ENCODE measurements at regions not wholly inside any gene's neighbourhood (a gene's known extent, or its start where the extent isn't known, plus 50 kb on each side); places are given as distances from the start of the nearest gene placed in this dataset.
A peak's percentile ranks its signal among the peaks of the same experiment; 100 is the strongest.

- no peak for DNase-seq (ENCODE audit: low spot score)
These were observed 76.7 kb upstream of the RAPGEF4 start for GRCh38 chr2:172658945-172659344.

- DNase-seq (ENCODE audit: low spot score): no peak
These were observed 73.5 kb upstream of the RAPGEF4 start for GRCh38 chr2:172662099-172662498.

GRCh38 chr2:172664766-172665165, 70.9 kb upstream of the RAPGEF4 start:
- no peak for DNase-seq (ENCODE audit: low spot score)

- DNase-seq (ENCODE audit: low spot score): no peak
These were observed 67.9 kb upstream of the RAPGEF4 start for GRCh38 chr2:172667581-172668325.

- DNase-seq (ENCODE audit: low spot score): no peak
These were observed 64.1 kb upstream of the RAPGEF4 start for GRCh38 chr2:172671501-172671900.

- DNase-seq (ENCODE audit: low spot score): no peak
These were observed 63.5 kb upstream of the RAPGEF4 start for GRCh38 chr2:172672114-172672513.

- peak; percentile 78 for DNase-seq (ENCODE audit: low spot score)
These were observed 62.5 kb upstream of the RAPGEF4 start for GRCh38 chr2:172673056-172673683.

GRCh38 chr2:172674034-172674967, 61.3 kb upstream of the RAPGEF4 start:
- no peak for DNase-seq (ENCODE audit: low spot score)

- DNase-seq (ENCODE audit: low spot score): no peak
These were observed 60.7 kb upstream of the RAPGEF4 start for GRCh38 chr2:172674968-172675303.

GRCh38 chr2:172677363-172677762, 58.3 kb upstream of the RAPGEF4 start:
- no peak for DNase-seq (ENCODE audit: low spot score)

- DNase-seq (ENCODE audit: low spot score): no peak
These were observed 55.1 kb upstream of the RAPGEF4 start for GRCh38 chr2:172680436-172681068.

- DNase-seq (ENCODE audit: low spot score): no peak
These were observed 50.2 kb upstream of the RAPGEF4 start for GRCh38 chr2:172685467-172685866.

Measured in LoVo (cell line).